ENCODE measurements at regions not wholly inside any gene's neighbourhood (a gene's known extent, or its start where the extent isn't known, plus 50 kb on each side); places are given as distances from the start of the nearest gene placed in this dataset.

- Histone ChIP-seq H3K27ac (no peak overlapping the region), H2AFZ (no peak overlapping the region), H3K79me2 (no peaks in the 10 kb centered on the region), H3K36me3 (replicated peaks; ENCODE audit: insufficient read depth, low read depth) (no peaks in the 10 kb centered on the region), H3K27me3 (no peaks in the 10 kb centered on the region), H3K4me1 (ENCODE audit: insufficient read depth) (peaks cover 7% of the 10 kb centered on the region), H3K9me2 (replicated peaks; ENCODE audit: insufficient read depth) (no peaks in the 10 kb centered on the region), H3K4me3 (no peak overlapping the region), H3K4me2 (no peak overlapping the region), H4K20me1 (ENCODE audit: insufficient read depth, poor library complexity, severe bottlenecking) (no peaks in the 10 kb centered on the region), H3K9me3 (ENCODE audit: low read depth) (no peaks in the 10 kb centered on the region)
- 67% methylated on average over 1 of the region's 1 CpG for WGBS (ENCODE audit: low lambda C conversion rate, missing lambda C conversion rate)
- TF ChIP-seq EZH2phosphoT487 (IDR thresholded peaks at IDR 0.05; ENCODE audit: low read depth, severe bottlenecking, unreplicated experiment) (no peak), EZH2 (IDR thresholded peaks at IDR 0.05; ENCODE audit: borderline replicate concordance) (no peak)
- TF ChIP-seq, protein P1, sequence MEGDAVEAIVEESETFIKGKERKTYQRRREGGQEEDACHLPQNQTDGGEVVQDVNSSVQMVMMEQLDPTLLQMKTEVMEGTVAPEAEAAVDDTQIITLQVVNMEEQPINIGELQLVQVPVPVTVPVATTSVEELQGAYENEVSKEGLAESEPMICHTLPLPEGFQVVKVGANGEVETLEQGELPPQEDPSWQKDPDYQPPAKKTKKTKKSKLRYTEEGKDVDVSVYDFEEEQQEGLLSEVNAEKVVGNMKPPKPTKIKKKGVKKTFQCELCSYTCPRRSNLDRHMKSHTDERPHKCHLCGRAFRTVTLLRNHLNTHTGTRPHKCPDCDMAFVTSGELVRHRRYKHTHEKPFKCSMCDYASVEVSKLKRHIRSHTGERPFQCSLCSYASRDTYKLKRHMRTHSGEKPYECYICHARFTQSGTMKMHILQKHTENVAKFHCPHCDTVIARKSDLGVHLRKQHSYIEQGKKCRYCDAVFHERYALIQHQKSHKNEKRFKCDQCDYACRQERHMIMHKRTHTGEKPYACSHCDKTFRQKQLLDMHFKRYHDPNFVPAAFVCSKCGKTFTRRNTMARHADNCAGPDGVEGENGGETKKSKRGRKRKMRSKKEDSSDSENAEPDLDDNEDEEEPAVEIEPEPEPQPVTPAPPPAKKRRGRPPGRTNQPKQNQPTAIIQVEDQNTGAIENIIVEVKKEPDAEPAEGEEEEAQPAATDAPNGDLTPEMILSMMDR (IDR thresholded peaks at IDR 0.05; ENCODE audit: poor library complexity), result no peak
- DNase-seq (ENCODE audit: low spot score), result no peak
Observed at GRCh38 chr5:147145328-147145727, 89.5 kb upstream of the STK32A start.

DNA sequence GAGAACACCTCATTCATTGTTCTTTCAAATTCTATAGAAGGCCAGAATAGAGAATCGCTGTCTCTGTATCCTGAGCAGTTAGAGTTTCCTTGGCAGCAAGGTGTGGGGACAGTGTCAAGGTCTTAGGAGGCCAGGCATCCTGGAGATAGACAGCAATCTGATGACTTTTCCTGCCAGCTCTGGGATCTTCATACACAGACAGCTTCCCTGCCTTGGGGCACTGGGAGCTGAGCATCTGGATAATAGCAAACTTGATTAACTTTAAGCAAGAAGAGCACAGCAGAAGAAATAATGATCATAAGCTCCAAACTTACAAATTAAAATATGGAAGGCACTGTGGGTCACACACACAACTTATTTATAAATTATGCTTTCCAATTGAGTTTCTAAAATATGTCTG lies 86.1 kb upstream of the STK32A start:
- no peaks in the 10 kb centered on the region for H4K20me1 ChIP-seq (ENCODE audit: insufficient read depth, poor library complexity, severe bottlenecking)
- H2AFZ ChIP-seq, result no peak overlapping the region
- H3K36me3 ChIP-seq (replicated peaks; ENCODE audit: insufficient read depth, low read depth), result no peaks in the 10 kb centered on the region
- H3K9me2 ChIP-seq (replicated peaks; ENCODE audit: insufficient read depth), result no peaks in the 10 kb centered on the region
- no peak for DNase-seq (ENCODE audit: low spot score)
- H3K27me3 ChIP-seq, result no peaks in the 10 kb centered on the region
- H3K79me2 ChIP-seq, result no peaks in the 10 kb centered on the region
- TF ChIP-seq EZH2phosphoT487 (IDR thresholded peaks at IDR 0.05; ENCODE audit: low read depth, severe bottlenecking, unreplicated experiment), result no peak
- no peak for TF ChIP-seq EZH2 (IDR thresholded peaks at IDR 0.05; ENCODE audit: borderline replicate concordance)
- TF ChIP-seq, protein P1 (IDR thresholded peaks at IDR 0.05; ENCODE audit: poor library complexity), result no peak
- no peaks in the 10 kb centered on the region for H3K4me1 ChIP-seq (ENCODE audit: insufficient read depth)
- H3K4me2 ChIP-seq, result no peak overlapping the region
- H3K27ac ChIP-seq, result no peak overlapping the region
- H3K4me3 ChIP-seq, result no peak overlapping the region
- H3K9me3 ChIP-seq (ENCODE audit: low read depth), result no peaks in the 10 kb centered on the region
- WGBS (ENCODE audit: low lambda C conversion rate, missing lambda C conversion rate), result 87% methylated on average over 1 of the region's 1 CpG

GRCh38 chr5:147152086-147152485 lies 82.7 kb upstream of the STK32A start:
- 82% methylated on average over 1 of the region's 1 CpG for WGBS (ENCODE audit: low lambda C conversion rate, missing lambda C conversion rate)
- H3K27ac ChIP-seq, result no peak overlapping the region
- no peak overlapping the region for H3K4me2 ChIP-seq
- H3K9me3 ChIP-seq (ENCODE audit: low read depth), result no peaks in the 10 kb centered on the region
- no peaks in the 10 kb centered on the region for H3K4me1 ChIP-seq (ENCODE audit: insufficient read depth)
- H3K4me3 ChIP-seq, result no peak overlapping the region
- H3K79me2 ChIP-seq, result no peaks in the 10 kb centered on the region
- no peaks in the 10 kb centered on the region for H3K36me3 ChIP-seq (replicated peaks; ENCODE audit: insufficient read depth, low read depth)
- no peaks in the 10 kb centered on the region for H3K27me3 ChIP-seq
- H2AFZ ChIP-seq, result no peak overlapping the region
- TF ChIP-seq EZH2 (IDR thresholded peaks at IDR 0.05; ENCODE audit: borderline replicate concordance), result no peak
- TF ChIP-seq, protein P1 (IDR thresholded peaks at IDR 0.05; ENCODE audit: poor library complexity), result no peak
- no peak for TF ChIP-seq EZH2phosphoT487 (IDR thresholded peaks at IDR 0.05; ENCODE audit: low read depth, severe bottlenecking, unreplicated experiment)
- H4K20me1 ChIP-seq (ENCODE audit: insufficient read depth, poor library complexity, severe bottlenecking), result no peaks in the 10 kb centered on the region
- H3K9me2 ChIP-seq (replicated peaks; ENCODE audit: insufficient read depth), result no peaks in the 10 kb centered on the region
- DNase-seq (ENCODE audit: low spot score), result no peak

GRCh38 chr5:147154809-147155208 lies 80.0 kb upstream of the STK32A start:
- no peaks in the 10 kb centered on the region for H3K27me3 ChIP-seq
- no peak overlapping the region for H3K27ac ChIP-seq
- DNase-seq (ENCODE audit: low spot score), result no peak
- no peak overlapping the region for H2AFZ ChIP-seq
- no peak overlapping the region for H3K4me3 ChIP-seq
- no peaks in the 10 kb centered on the region for H3K36me3 ChIP-seq (replicated peaks; ENCODE audit: insufficient read depth, low read depth)
- WGBS (ENCODE audit: low lambda C conversion rate, missing lambda C conversion rate), result 75% methylated on average over 3 of the region's 3 CpGs
- H3K4me1 ChIP-seq (ENCODE audit: insufficient read depth), result no peaks in the 10 kb centered on the region
- H3K79me2 ChIP-seq, result no peaks in the 10 kb centered on the region
- no peaks in the 10 kb centered on the region for H4K20me1 ChIP-seq (ENCODE audit: insufficient read depth, poor library complexity, severe bottlenecking)
- H3K9me3 ChIP-seq (ENCODE audit: low read depth), result no peaks in the 10 kb centered on the region
- H3K4me2 ChIP-seq, result no peak overlapping the region
- TF ChIP-seq EZH2phosphoT487 (IDR thresholded peaks at IDR 0.05; ENCODE audit: low read depth, severe bottlenecking, unreplicated experiment), result no peak
- TF ChIP-seq, protein P1 (IDR thresholded peaks at IDR 0.05; ENCODE audit: poor library complexity), result no peak
- no peak for TF ChIP-seq EZH2 (IDR thresholded peaks at IDR 0.05; ENCODE audit: borderline replicate concordance)
- H3K9me2 ChIP-seq (replicated peaks; ENCODE audit: insufficient read depth), result no peaks in the 10 kb centered on the region
